H9 (cell line): ENCODE measurements at regions not wholly inside any gene's neighbourhood (a gene's known extent, or its start where the extent isn't known, plus 50 kb on each side); places are given as distances from the start of the nearest gene placed in this dataset.

ENCODE experiments used
- DNase-seq: peaks from one replicate; pipeline ENCODE4 v3.0.0-alpha.2; 2017
- H2AFZ ChIP-seq: one replicate; pipeline ENCODE4 v1.6.1; 2013; ENCODE audit warnings: mild to moderate bottlenecking, low read length, control low read depth, moderate library complexity
- H2AK5ac ChIP-seq: 2 replicates; pipeline ENCODE4 v1.6.1; 2013; ENCODE audit warnings: low read length, control low read depth, mixed read lengths; ENCODE audit not compliant: insufficient read length
- H2BK120ac ChIP-seq: one replicate; pipeline ENCODE4 v1.6.1; 2013; ENCODE audit warnings: low read depth, mild to moderate bottlenecking, low read length, control low read depth, inconsistent platforms; ENCODE audit not compliant: poor library complexity, severe bottlenecking
- H2BK12ac ChIP-seq: 2 replicates; pipeline ENCODE4 v1.6.1; 2013; ENCODE audit warnings: low read length, control low read depth, mixed read lengths, low read depth; ENCODE audit not compliant: insufficient read length
- H2BK15ac ChIP-seq: 2 replicates; pipeline ENCODE4 v1.6.1; 2013; ENCODE audit warnings: low read depth, low read length, control low read depth
- H2BK20ac ChIP-seq: one replicate; pipeline ENCODE4 v1.6.1; 2013; ENCODE audit warnings: low read depth, mild to moderate bottlenecking, low read length, control low read depth, inconsistent platforms; ENCODE audit not compliant: poor library complexity, severe bottlenecking
- H2BK5ac ChIP-seq: 2 replicates; pipeline ENCODE4 v1.6.1; 2013; ENCODE audit warnings: low read length, control low read depth, mixed read lengths; ENCODE audit not compliant: insufficient read length
- H3K14ac ChIP-seq: 2 replicates; pipeline ENCODE4 v1.6.1; 2013; ENCODE audit warnings: low read length, control low read depth; ENCODE audit not compliant: insufficient read depth
- H3K18ac ChIP-seq: 2 replicates; pipeline ENCODE4 v1.6.1; 2013; ENCODE audit warnings: low read depth, mild to moderate bottlenecking, mixed read lengths, low read length, control low read depth; ENCODE audit not compliant: insufficient read length
- H3K23ac ChIP-seq: 2 replicates; pipeline ENCODE4 v1.6.1; 2013; ENCODE audit warnings: low read length, control low read depth, mixed read lengths, low read depth; ENCODE audit not compliant: insufficient read length
- H3K23me2 ChIP-seq: 2 replicates; pipeline ENCODE4 v1.6.1; 2013; ENCODE audit warnings: low read depth, mild to moderate bottlenecking, mixed read lengths, low read length, control low read depth; ENCODE audit not compliant: insufficient read length, poor library complexity, severe bottlenecking
- H3K27ac ChIP-seq: 2 replicates; pipeline ENCODE4 v1.5.1; 2013; ENCODE audit warnings: low read length, control low read depth, mixed read lengths, low read depth; ENCODE audit not compliant: insufficient read length
- H3K27me3 ChIP-seq: 2 replicates; pipeline ENCODE4 v1.6.1; 2013; ENCODE audit warnings: low read length, control low read depth, inconsistent platforms; ENCODE audit not compliant: insufficient read depth
- H3K4ac ChIP-seq: 2 replicates; pipeline ENCODE4 v1.6.1; 2013; ENCODE audit warnings: low read depth, mild to moderate bottlenecking, control low read depth, inconsistent platforms, low read length, moderate library complexity
- H3K4me1 ChIP-seq: 2 replicates; pipeline ENCODE4 v1.6.1; 2013; ENCODE audit warnings: low read length, control low read depth, inconsistent platforms; ENCODE audit not compliant: insufficient read depth
- H3K4me2 ChIP-seq: 2 replicates; pipeline ENCODE4 v1.6.1; 2013; ENCODE audit warnings: low read length, control low read depth, mixed read lengths; ENCODE audit not compliant: insufficient read length, insufficient read depth
- H3K56ac ChIP-seq: 2 replicates; pipeline ENCODE4 v1.6.1; 2013; ENCODE audit warnings: low read depth, mild to moderate bottlenecking, mixed read lengths, low read length, control low read depth; ENCODE audit not compliant: insufficient read length
- H3K79me1 ChIP-seq: 2 replicates; pipeline ENCODE4 v1.6.1; 2013; ENCODE audit warnings: low read depth, mild to moderate bottlenecking, moderate library complexity, low read length, control low read depth, inconsistent platforms; ENCODE audit not compliant: insufficient read depth, poor library complexity, severe bottlenecking
- H3K79me2 ChIP-seq: 2 replicates; pipeline ENCODE4 v1.6.1; 2013; ENCODE audit warnings: low read length, control low read depth, inconsistent platforms; ENCODE audit not compliant: insufficient read depth
- H3K9ac ChIP-seq: 2 replicates; pipeline ENCODE4 v1.6.1; 2013; ENCODE audit warnings: low read length, control low read depth, mixed read lengths; ENCODE audit not compliant: insufficient read length; ENCODE audit errors: extremely low read depth
- H3K9me3 ChIP-seq: one replicate; pipeline ENCODE4 v1.6.1; 2013; ENCODE audit warnings: low read depth, low read length, inconsistent platforms; ENCODE audit not compliant: control insufficient read depth
- H3T11ph ChIP-seq: one replicate; pipeline ENCODE4 v1.6.1; 2013; ENCODE audit warnings: mild to moderate bottlenecking, low read length, control low read depth, inconsistent platforms
- H4K20me1 ChIP-seq: one replicate; pipeline ENCODE4 v1.6.1; 2013; ENCODE audit not compliant: control insufficient read depth, insufficient read length, insufficient read depth
- H4K5ac ChIP-seq: 2 replicates; pipeline ENCODE4 v1.6.1; 2013; ENCODE audit warnings: low read depth, mild to moderate bottlenecking, mixed read lengths, low read length, control low read depth; ENCODE audit not compliant: insufficient read length
- H4K8ac ChIP-seq: replicated peaks from 2 replicates; pipeline ENCODE4 v1.6.1; 2013; ENCODE audit warnings: low read length, control low read depth, mixed read lengths, low read depth; ENCODE audit not compliant: insufficient read length
- H4K91ac ChIP-seq: 2 replicates; pipeline ENCODE4 v1.6.1; 2013; ENCODE audit warnings: low read depth, mild to moderate bottlenecking, moderate library complexity, mixed read lengths, low read length, control low read depth; ENCODE audit not compliant: insufficient read length
- H3K27ac Mint-ChIP-seq, 3 experiments: 2 replicates in 2 of 3; 3 replicates in 1 of 3; pipeline ENCODE4 v1.8.0; 2020 to 2021; ENCODE audit warnings: mixed read lengths in 3 of 3, mild to moderate bottlenecking in 1 of 3, moderate library complexity in 1 of 3
- H3K27me3 Mint-ChIP-seq: 2 replicates; pipeline ENCODE4 v1.8.0; 2021; ENCODE audit warnings: low read depth, mild to moderate bottlenecking, moderate library complexity, mixed read lengths
- H3K36me3 Mint-ChIP-seq, 3 experiments: 2 replicates in 2 of 3; 3 replicates in 1 of 3; pipeline ENCODE4 v1.8.0; 2020 to 2021; ENCODE audit warnings: low read depth in 3 of 3, mixed read lengths in 3 of 3; ENCODE audit not compliant: insufficient read depth in 1 of 3
- H3K4me1 Mint-ChIP-seq, 2 experiments: 2 replicates each; pipeline ENCODE4 v1.8.0; 2020; ENCODE audit warnings: mixed read lengths in 2 of 2
- H3K4me3 Mint-ChIP-seq, 2 experiments: 2 replicates in 1 of 2; 3 replicates in 1 of 2; pipeline ENCODE4 v1.8.0; 2020 to 2021; ENCODE audit warnings: mild to moderate bottlenecking in 2 of 2, mixed read lengths in 2 of 2, moderate library complexity in 1 of 2
- H3K9me3 Mint-ChIP-seq, 2 experiments: 2 replicates in 1 of 2; 3 replicates in 1 of 2; pipeline ENCODE4 v1.8.0; 2020; ENCODE audit warnings: mild to moderate bottlenecking in 2 of 2, mixed read lengths in 2 of 2, moderate library complexity in 1 of 2
- CTCF ChIP-seq: fragments of 200-600 bp; sonication (generic); conservative IDR thresholded peaks from 3 replicates; pipeline ENCODE4 v1.8.0; 2021; ENCODE audit warnings: antibody characterized with exemption, mild to moderate bottlenecking
- WGBS: extraction: QIAGEN DNeasy Blood & Tissue Kit; methylation state at CpG from one replicate; pipeline ENCODE4 v1.1.7; 2013; ENCODE audit warnings: missing lambda C conversion rate, low lambda C conversion rate, mixed read lengths; ENCODE audit not compliant: insufficient read length; ENCODE audit errors: extremely low coverage; 5-methylcytosine and 5-hydroxymethylcytosine counted together

DNA sequence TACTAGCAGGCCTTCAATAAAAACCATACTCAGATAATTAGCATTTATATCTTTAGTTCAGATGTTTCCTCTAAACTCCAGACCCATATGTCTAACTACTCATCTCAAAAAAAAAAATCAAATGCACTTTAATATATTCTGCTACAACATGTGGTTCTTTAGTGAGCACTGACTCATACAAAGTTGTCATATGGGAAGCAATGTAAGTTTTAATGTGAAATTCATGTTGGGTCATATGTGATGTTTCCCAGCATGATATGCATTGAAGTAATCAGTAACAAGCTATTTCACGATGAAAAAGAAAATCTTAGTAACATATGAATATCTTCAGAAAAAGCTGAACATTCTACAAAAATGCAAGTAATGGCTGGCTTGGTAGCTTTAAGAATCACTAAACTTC, 859.7 kb upstream of the ADGRB3 start:
- no peaks in the 10 kb centered on the region for H3K4me1 ChIP-seq
- no peaks in the 10 kb centered on the region for H3K9me3 Mint-ChIP-seq
- H2AFZ ChIP-seq, result no peak overlapping the region
- H3K56ac ChIP-seq, result no peak overlapping the region
- no peak overlapping the region for H2BK120ac ChIP-seq
- H4K8ac ChIP-seq, result no peak overlapping the region
- H2AK5ac ChIP-seq, result no peak overlapping the region
- no peak overlapping the region for H4K5ac ChIP-seq
- no peak overlapping the region for H2BK5ac ChIP-seq
- H3K27ac Mint-ChIP-seq, result no peak overlapping the region
- no peaks in the 10 kb centered on the region for H4K20me1 ChIP-seq
- no peaks in the 10 kb centered on the region for H3K23me2 ChIP-seq
- no peak overlapping the region for H3K23ac ChIP-seq
- no peak overlapping the region for H3K4ac ChIP-seq
- no peak overlapping the region for H2BK12ac ChIP-seq
- H2BK20ac ChIP-seq, result no peak overlapping the region
- no peak overlapping the region for H4K91ac ChIP-seq
- no peak overlapping the region for H3K14ac ChIP-seq
- DNase-seq, result no peak
- no peaks in the 10 kb centered on the region for H3K27me3 ChIP-seq
- H3K27ac ChIP-seq, result no peak overlapping the region
- no peak overlapping the region for H3K18ac ChIP-seq
- H3K9me3 ChIP-seq, result no peaks in the 10 kb centered on the region
- no peaks in the 10 kb centered on the region; a peak in 1 of 7 replicates for H3K36me3 Mint-ChIP-seq
- no peak overlapping the region for H2BK15ac ChIP-seq
- no peaks in the 10 kb centered on the region for H3K27me3 Mint-ChIP-seq
- TF ChIP-seq CTCF, result no peak
- no peaks in the 10 kb centered on the region for H3K79me2 ChIP-seq
- H3K4me2 ChIP-seq, result no peak overlapping the region
- WGBS, result no CpG with 5 or more reads among the region's 1 CpG
- H3T11ph ChIP-seq, result no peak overlapping the region
- no peak overlapping the region for H3K4me3 Mint-ChIP-seq
- no peak overlapping the region for H3K9ac ChIP-seq
- no peaks in the 10 kb centered on the region for H3K4me1 Mint-ChIP-seq
- H3K79me1 ChIP-seq, result no peaks in the 10 kb centered on the region
